ENCODE measurements at regions not wholly inside any gene's neighbourhood (a gene's known extent, or its start where the extent isn't known, plus 50 kb on each side); places are given as distances from the start of the nearest gene placed in this dataset.
A peak's percentile ranks its signal among the peaks of the same experiment; 100 is the strongest.
"Not testable (repeated sequence)": the region's sequence is repeated elsewhere in the genome, so short reads cannot be mapped to it uniquely, and the experiment has no call there.

GRCh38 chr3:27661797-27662196 is 60.3 kb downstream of the EOMES start:
- DNase-seq = no peak

GRCh38 chr3:27659279-27660021 is 62.7 kb downstream of the EOMES start:
- DNase-seq = peak; percentile 33

- DNase-seq = no peak
Observed at GRCh38 chr3:27658741-27659140, 63.4 kb downstream of the EOMES start.

- DNase-seq = no peak
Observed at GRCh38 chr3:27657871-27658270, 64.3 kb downstream of the EOMES start.

GRCh38 chr3:27657404-27657803 is 64.7 kb downstream of the EOMES start:
- DNase-seq = no peak

- DNase-seq = no peak
Observed at GRCh38 chr3:27656790-27657189, 65.3 kb downstream of the EOMES start.

GRCh38 chr3:27655547-27655946 is 66.6 kb downstream of the EOMES start:
- DNase-seq = no peak

- DNase-seq = no peak
Observed at GRCh38 chr3:27653803-27654558, 68.1 kb downstream of the EOMES start.

GRCh38 chr3:27649277-27649676 is 72.8 kb downstream of the EOMES start:
- DNase-seq = no peak

GRCh38 chr3:27646896-27647295 is 75.2 kb downstream of the EOMES start:
- no peak for DNase-seq

GRCh38 chr3:27644941-27645340 is 77.2 kb downstream of the EOMES start:
- DNase-seq = no peak

- no peak for DNase-seq
Observed at GRCh38 chr3:27643355-27643754, 78.8 kb downstream of the EOMES start.

- DNase-seq = no peak
Observed at GRCh38 chr3:27642796-27643195, 79.3 kb downstream of the EOMES start.

- DNase-seq = no peak
Observed at GRCh38 chr3:27641888-27642601, 80.1 kb downstream of the EOMES start.

- no peak for DNase-seq
Observed at GRCh38 chr3:27641271-27641800, 80.8 kb downstream of the EOMES start.

- peak; percentile 84 for DNase-seq
Observed at GRCh38 chr3:27639271-27639670, 82.9 kb downstream of the EOMES start.

- DNase-seq = no peak
Observed at GRCh38 chr3:27638594-27638993, 83.5 kb downstream of the EOMES start.

- peak; percentile 86 for DNase-seq
Observed at GRCh38 chr3:27637346-27637995, 84.7 kb downstream of the EOMES start.

GRCh38 chr3:27635006-27635405 is 87.1 kb downstream of the EOMES start:
- DNase-seq = not testable (repeated sequence)

- peak; percentile 38 for DNase-seq
Observed at GRCh38 chr3:27633224-27633545, 88.9 kb downstream of the EOMES start.

- DNase-seq = peak; percentile 38
Observed at GRCh38 chr3:27632431-27633223, 89.5 kb downstream of the EOMES start.

- DNase-seq = no peak
Observed at GRCh38 chr3:27630885-27631284, 91.2 kb downstream of the EOMES start.

All from MV-4-11 (cell line).